ENCODE measurements at regions not wholly inside any gene's neighbourhood (a gene's known extent, or its start where the extent isn't known, plus 50 kb on each side); places are given as distances from the start of the nearest gene placed in this dataset.

GRCh38 chr1:173297798-173298391 lies 90.8 kb upstream of the TNFSF4 start:
- ChIA-PET POLR2A (interaction anchor here (0.6 kb wide), 1 partner anchor 55 kb away, joined by 3 read pairs; no protein-coding TSS in a partner anchor), CTCF (interaction anchor here (1.0 to 1.3 kb wide), 4 partner anchors 11 to 132 kb away, joined by 3 to 4 read pairs (median 3); no protein-coding TSS in a partner anchor)
- no peak for TF ChIP-seq CTCF (IDR thresholded peaks at IDR 0.05; ENCODE audit: control extremely low read depth, extremely low read depth, low read depth, missing control alignments)
- DNase-seq (ENCODE audit: extremely low spot score): peak; percentile 46

- POLR2A ChIA-PET: no interaction called here
- CTCF ChIA-PET: no interaction called here
- no peak for TF ChIP-seq CTCF (IDR thresholded peaks at IDR 0.05; ENCODE audit: control extremely low read depth, extremely low read depth, low read depth, missing control alignments)
- DNase-seq (ENCODE audit: extremely low spot score): no peak
These were observed 93.2 kb upstream of the TNFSF4 start for GRCh38 chr1:173300061-173301044.

DNA sequence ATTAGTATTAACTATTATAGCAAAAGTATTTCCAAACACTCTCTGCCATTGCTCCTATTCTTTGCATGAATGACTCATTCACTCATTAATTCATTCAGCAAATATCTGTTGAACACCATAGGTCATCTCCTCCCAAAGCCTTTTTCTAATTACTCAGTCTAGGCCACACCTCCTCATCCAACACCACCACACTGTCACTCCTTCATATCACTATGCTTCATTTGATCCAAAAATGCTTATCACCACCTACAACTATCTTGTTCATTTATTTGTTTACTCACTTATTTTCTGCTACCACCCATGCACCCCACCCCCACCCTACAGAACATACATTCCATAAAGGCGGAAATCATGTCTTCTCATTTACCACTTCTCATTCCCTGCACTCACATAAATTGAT lies 94.4 kb upstream of the TNFSF4 start:
- ChIA-PET CTCF (interaction anchor here (1.2 kb wide), 1 partner anchor 10 kb away, joined by 3 read pairs; no protein-coding TSS in a partner anchor), POLR2A (no interaction called here)
- TF ChIP-seq CTCF (IDR thresholded peaks at IDR 0.05; ENCODE audit: control extremely low read depth, extremely low read depth, low read depth, missing control alignments): no peak
- no peak for DNase-seq (ENCODE audit: extremely low spot score)

GRCh38 chr1:173302366-173302765 lies 95.2 kb upstream of the TNFSF4 start:
- DNase-seq (ENCODE audit: extremely low spot score): no peak
- TF ChIP-seq CTCF (IDR thresholded peaks at IDR 0.05; ENCODE audit: control extremely low read depth, extremely low read depth, low read depth, missing control alignments): no peak
- ChIA-PET CTCF (no interaction called here), POLR2A (no interaction called here)

DNA sequence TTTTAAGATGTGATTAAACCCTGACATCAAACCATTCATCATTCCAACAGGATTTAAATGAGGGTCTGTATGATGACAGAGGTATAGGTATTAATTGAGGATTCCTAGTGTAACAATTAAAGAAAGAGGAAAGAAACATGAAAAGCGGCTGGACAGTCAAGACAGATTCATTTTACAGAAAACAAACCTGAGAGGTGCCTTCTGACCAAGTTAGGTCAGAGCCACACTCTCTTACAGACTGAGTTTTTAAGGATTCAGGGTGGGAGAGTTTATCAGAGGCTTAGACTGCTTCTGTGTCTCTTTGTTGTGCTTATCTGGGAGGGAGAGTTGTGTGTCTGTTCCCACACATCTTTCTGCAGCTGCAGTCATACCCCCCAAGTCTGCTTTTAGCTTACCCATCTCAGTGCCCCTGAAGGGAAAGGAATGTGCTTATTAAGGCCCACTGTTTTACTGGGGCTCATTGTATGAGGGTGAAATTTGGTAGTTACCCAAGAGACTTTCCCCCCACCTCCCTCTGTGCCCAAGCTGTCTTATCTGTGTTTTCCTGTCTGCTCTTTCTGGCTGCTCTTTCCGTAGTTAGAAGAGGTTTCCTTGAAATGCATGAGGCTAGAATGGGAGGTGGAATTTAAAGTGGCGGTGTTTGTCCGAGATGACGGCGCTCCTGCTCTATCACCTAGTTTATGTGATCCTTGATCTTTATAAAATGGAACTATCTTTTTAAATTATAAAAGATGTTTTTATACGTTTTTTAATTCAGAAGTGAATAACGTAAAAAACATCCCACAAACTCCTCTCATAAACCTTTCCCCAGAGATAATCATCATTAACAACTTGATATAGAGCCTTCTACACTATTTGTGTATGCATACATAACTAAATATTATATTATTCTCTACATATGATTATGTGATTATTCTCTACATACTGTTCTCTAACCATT lies 96.0 kb upstream of the TNFSF4 start:
- no peak for DNase-seq (ENCODE audit: extremely low spot score)
- TF ChIP-seq CTCF (IDR thresholded peaks at IDR 0.05; ENCODE audit: control extremely low read depth, extremely low read depth, low read depth, missing control alignments): no peak
- POLR2A ChIA-PET: no interaction called here
- CTCF ChIA-PET: no interaction called here

DNA sequence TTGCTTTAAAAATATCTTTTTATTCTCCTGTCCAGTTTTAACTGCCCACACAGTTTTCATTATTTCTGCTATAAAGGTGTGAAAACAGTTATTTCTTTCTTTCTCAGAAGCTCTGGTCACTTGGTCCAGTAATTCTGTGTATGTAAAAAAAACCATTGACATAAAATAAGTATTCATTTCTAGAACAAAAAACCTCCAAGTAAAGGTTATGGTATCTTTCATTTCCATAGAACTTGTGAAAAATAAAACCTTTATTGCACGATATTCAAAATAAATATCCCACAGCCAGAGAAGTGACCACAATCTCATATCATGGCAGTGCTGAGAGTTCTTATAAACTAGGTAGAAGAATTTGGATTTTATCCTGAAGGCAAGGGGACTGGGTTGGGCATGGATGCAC lies 96.9 kb upstream of the TNFSF4 start:
- CTCF ChIA-PET: no interaction called here
- DNase-seq (ENCODE audit: extremely low spot score): no peak
- TF ChIP-seq CTCF (IDR thresholded peaks at IDR 0.05; ENCODE audit: control extremely low read depth, extremely low read depth, low read depth, missing control alignments): no peak
- POLR2A ChIA-PET: no interaction called here

Measured in GM10248 (cell line).